Embryonic facial prominence (tissue), 1 donor: ENCODE measurements at regions not wholly inside any gene's neighbourhood (a gene's known extent, or its start where the extent isn't known, plus 50 kb on each side); places are given as distances from the start of the nearest gene placed in this dataset.

ENCODE experiments used
- DNase-seq: peaks from one replicate; pipeline ENCODE4 v3.0.0-alpha.2; 2016; ENCODE audit errors: extremely low spot score

GRCh38 chr3:81968658-81969057, 207.2 kb upstream of the GBE1 start:
- DNase-seq = no peak

GRCh38 chr3:81967393-81967792, 205.9 kb upstream of the GBE1 start:
- DNase-seq = no peak

DNA sequence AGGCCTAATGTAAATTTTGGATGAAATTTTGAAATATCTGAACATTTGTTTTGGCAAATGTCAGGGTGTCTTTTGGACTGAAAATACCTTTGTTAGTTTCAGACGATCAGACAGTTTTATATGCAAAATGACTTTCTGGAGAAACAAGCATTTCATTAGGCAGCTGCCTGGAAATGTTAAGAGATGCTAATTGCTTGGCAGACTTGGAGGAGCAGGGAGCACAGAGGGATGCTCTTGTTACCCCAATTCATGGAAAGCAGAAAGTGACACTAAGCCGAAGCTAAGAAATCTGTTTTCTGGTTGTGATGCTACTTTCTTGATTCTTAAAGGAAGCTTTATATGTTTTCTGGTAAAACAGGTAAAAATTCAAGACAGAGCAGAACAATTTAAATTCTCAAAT, 204.3 kb upstream of the GBE1 start:
- no peak for DNase-seq

DNA sequence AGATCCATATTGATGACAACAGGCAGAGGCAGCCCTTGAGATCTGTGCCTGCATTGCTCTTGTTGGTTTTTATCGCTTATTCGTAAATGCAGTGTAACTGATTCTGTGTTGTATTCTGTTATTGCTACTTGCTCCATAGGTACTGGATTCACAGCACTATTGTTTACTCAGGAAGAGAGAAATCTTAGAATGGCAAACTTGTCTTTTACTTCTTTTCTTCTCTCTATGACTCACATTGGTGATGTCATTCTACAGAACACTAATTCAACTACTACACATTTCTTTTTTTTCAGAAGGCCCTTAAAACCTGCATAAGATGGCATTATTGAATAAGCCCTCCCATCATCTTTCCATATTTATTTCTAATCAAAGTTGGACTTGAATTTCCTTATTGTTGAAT, 201.0 kb upstream of the GBE1 start:
- no peak for DNase-seq

GRCh38 chr3:81958972-81959640, 197.7 kb upstream of the GBE1 start:
- no peak for DNase-seq

DNA sequence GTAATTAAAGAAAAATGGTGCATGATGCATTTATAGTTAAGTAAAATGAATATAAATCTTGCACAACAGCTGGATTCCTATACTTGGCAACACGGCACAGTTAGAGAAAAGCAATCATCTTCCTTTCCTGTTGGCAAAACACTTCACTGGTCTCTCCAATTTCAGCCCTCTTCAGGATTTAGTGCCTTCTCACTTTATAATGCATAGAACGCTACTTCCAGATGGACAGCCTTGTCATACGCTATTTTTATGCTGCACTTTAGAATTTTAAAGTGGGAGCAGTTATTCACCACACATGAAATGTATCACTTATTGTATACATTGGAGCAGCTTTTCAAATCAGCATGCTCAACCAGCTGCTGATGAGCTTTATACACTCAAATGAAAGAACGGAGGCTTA, 194.4 kb upstream of the GBE1 start:
- no peak for DNase-seq

DNA sequence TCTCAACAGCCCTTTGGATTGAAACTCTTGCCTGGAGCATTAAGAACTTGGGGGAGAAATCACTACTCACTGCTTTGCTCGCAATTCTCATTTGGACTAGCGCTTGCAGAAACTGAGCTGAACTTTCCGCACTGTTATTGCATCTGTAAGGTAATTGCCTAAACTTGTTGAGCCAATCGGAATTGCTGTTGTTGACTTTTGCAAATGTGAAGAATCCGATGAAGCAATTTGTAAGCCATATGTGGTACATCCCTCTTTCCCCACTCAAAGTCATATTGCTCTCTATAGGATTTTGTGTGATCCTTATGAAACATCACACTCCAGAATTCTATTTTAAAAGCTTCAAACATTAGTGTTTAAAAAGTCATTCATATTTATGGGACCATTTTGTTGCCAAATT, 191.7 kb upstream of the GBE1 start:
- no peak for DNase-seq

DNA sequence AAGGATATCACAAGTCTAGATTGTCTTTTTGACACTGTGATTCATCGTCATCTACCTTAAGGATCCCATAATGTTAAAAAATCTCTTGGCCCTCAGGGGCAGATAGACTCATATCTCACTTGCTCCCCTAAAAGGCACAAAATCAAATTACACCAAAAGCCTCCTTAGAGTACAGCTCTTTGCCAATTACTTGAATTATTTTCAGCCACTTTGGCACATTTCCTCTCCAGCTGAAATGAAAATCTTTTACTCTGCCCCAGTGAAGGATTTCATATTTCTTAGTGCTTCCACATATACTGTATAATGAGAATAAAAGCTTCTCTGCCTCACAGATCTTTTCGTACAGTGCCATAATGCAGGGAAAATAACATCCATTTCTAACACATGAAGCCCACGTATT, 190.7 kb upstream of the GBE1 start:
- DNase-seq = no peak

DNA sequence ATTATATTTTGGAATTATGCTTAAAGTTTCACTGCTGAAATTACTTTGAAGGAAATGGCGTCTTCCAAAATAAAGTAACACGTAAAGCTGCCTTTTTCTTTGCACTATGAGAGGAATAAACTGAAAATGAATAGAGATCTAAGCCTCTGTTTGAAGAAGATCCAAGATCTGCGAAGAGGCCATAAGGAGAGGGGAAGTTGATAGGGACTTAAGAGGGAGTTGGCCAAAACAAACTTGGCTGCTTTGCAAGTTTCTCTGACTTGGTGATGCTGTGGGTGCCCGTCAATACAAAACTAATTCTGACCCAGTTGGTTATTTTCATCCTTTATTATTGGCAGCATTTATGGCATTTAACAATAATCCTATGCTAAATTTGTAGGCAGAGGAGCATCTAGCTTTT, 190.2 kb upstream of the GBE1 start:
- DNase-seq = no peak

DNA sequence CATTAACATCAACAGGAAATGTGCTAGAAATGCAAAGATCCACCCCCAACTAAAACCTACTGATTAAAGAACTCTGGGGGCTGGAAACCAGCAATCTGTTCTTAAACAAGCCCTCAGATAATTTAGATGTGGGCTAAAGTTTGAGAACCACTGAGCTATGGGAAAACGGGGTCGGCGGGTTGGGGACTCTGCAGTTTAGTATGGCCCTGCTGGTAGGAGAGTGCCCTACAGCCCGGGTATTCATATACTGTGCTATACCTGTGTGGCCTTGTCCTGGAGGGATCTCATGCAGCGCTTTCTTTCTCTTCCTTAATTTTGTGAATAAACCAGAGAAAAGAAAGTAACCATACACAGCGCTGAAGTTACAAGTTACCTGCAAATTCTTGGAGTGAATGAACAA, 189.7 kb upstream of the GBE1 start:
- DNase-seq = no peak

DNA sequence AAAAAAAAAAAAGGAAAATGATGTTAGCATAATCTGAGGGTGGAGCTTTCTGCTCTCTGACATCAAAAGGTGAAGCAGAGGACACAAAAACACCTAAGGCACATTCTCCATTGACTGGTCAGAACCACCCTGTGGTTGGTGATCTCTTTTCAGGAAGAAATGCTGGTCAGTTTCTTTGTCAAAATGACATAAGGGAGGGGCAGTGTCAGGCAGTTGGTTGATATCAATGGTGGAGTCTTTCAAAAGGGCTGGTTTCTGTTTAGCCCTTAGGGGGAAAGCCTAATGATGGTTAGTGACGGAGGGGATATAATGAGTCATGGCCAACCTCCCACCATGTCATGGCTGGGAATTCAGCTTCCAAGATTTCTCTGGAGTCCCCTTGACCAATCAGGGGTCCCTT, 185.9 kb upstream of the GBE1 start:
- DNase-seq = no peak

DNA sequence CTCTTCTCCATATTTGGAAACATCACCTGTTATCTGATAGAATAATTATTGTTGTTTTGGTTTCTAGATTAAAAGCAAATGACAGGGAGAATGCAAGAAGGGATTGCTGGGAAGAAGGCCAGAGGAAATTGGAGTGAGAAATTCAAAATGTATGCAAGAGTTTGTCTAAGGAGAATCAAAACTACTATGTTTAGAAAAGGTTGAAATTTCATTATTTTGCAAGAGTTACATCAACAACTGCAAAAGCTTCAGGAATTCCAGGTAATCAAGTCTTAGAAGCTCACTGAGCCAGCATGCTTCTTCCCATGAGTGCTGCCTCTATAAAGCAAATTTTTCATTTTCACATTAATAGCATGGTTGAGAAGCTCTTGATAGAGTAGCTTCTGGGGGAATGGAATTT, 177.2 kb upstream of the GBE1 start:
- DNase-seq = no peak

DNA sequence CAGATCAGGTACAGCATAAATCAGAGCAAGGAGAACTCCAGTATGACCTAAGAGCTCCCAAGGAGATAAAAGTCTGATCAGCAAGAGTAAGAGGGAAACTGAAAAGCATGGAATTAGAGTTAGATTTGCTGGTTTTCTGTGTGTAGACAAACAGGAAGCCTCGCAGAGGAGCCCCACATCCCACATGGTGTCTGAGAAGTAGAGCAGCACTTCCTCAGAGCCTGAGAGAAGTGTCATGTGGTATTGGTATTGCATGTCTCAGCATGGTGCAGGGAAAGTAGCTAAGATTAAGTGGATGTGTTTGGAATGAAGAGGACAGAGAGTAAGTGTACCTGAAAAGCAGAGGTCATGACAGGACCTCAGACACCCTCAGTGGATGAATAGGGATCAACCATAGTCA, 175.4 kb upstream of the GBE1 start:
- DNase-seq = no peak

DNA sequence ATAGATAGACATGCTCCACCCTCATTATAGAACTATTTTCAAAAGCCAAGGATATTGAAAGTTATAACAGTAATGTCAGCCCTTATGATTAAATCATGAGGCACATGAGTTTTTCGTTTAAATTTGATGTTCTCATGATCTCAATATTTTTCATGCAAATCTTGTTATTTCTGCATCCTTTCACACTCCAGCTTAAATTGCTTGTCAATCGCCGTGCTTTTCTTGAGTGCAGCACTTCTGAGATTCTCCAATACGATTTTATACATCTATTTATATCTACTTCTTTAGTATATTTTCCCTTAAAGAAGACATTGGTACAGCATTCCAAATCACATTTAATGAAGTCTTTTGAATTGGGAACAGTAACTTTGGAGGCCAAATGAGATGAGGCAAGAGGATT, 171.2 kb upstream of the GBE1 start:
- no peak for DNase-seq

DNA sequence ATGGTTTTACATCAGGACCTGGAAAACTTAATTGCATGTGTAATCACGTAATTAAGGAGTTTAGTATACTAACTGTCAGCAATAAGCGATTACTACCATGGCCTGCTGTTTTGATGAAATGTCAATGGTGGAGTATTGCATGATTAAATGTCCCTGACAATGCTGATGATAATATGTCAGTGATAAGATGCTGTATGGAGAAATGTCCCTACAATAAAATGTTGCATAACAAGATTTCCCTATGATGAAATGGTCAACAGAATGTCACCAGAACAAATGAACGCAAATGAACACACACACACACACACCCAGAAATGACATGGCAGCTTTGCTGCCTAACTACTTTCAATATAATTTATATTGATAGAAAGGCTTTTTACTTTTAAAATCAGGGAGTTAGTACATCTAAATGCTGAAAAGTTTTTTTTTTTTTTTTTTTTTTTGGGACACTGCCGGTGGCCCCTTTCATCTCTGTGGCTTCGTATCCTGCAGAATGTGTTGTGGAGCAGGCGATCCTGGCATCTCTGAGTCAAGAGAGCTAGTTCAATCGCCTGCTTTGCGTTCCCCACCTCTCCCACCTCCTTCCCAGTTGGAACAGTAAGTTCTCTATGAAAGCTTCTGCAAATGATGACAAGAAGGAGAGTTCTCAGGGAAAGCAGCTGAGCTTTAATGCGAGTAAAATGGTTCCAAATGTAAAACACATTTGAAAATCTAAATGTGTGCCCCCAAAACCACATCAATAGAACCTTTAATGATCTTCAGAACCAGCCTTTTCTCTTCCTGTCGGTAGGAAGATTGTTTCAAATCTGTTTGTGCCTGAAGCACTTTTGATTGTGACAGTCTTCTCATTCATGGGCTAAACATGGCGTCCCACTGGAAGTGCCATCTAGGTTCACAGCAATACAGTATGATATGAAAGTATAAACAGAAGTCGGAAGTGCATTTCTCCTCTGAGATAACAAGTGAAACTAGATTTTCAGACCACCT, 170.1 kb upstream of the GBE1 start:
- DNase-seq = no peak

- DNase-seq = no peak
These were observed 168.3 kb upstream of the GBE1 start for GRCh38 chr3:81929697-81930096.

DNA sequence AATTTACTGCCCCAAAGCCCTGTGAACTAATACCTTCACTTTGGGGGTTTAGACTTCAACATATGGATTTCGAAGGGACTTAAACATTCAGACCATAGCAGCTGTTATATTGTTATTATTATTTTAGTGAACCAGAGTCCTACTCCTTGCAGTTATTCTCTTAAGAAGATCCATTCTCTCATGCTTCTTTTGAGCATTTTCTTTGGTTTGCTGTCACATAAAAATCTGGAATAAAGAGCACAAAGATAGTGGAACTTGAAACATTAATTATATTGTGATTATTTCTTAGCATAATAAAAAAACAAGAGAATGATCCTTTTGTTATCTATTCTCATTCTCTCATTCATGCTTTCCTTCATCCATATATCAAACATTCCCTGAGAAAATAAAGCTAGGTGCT, 166.4 kb upstream of the GBE1 start:
- DNase-seq = no peak

- no peak for DNase-seq
These were observed 163.9 kb upstream of the GBE1 start for GRCh38 chr3:81925385-81925784.

DNA sequence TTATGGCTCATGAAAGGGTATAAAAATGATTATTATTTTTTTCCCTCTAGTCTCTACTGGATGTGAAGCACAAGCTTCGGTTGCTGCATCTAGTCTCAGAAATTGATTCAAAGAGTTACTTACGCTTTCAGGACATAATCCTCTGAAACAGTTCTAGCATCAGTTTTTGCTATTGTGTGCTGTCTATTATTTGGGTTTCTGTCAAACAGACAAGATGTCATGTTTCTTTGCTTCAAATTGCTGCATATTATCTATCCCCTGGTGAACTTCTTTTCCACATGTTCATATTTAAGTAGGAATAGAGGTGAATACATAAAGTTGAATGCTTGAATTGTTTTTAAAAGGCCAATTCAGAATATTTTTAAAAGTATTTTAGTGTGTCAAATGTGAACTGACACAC, 161.6 kb upstream of the GBE1 start:
- no peak for DNase-seq

DNA sequence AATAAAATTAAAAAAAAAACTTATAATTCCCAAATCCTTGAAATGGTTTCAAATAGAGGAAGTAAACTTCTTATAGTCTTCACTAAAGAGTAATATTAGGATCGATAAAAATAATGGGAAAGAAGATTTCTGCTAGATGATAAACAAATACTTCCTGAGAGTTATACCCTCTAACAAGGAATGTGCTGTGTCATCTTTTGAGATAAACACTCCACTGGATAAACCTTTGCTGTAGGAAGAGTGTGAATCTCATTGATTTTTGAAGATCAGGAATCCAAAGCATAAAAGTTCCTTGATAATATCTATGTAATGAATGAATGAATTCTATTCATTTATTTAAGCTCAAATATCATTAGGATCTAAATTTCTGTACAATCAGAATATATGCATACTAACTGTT, 161.0 kb upstream of the GBE1 start:
- DNase-seq = no peak

DNA sequence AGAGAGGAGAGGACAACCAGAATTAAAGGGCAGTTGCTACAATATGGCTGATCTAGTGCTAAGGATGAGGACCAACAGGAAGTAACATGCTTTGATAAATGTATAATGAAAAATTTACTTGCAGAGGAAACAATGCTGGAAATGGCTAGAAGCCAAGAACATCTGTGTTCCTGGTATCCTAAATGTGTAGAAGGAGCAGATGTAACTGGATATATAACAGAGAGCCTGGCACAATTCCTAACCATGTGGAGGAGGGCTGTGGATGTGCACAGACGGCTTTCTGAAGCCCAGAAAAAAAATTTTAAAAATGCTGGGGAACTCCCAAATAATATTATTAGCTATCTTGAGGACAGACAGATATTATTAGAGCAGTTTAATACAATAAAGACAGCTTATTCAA, 159.4 kb upstream of the GBE1 start:
- no peak for DNase-seq

GRCh38 chr3:81916890-81917289, 155.4 kb upstream of the GBE1 start:
- DNase-seq = no peak
